ENCODE measurements at regions not wholly inside any gene's neighbourhood (a gene's known extent, or its start where the extent isn't known, plus 50 kb on each side); places are given as distances from the start of the nearest gene placed in this dataset.

DNA sequence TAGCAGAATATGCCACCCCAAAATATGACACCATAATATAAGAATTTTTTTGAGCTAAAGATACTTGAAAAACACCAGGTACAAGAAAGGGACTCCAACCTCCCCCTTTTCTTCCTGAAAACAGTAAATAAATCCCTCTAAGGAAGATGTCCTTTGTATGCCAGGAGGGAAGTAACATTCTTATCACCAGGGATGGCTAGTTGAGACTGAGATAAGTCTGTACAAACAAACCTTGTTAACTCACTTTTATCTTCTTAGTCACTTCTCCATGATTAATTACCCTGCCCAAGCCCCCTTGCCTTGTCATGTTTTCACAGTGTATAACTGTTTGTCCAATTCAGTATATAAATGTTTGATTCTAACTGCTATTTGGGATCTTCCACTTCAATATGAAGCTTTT lies 888.0 kb downstream of the PCDH18 start:
- TF ChIP-seq, protein P1, sequence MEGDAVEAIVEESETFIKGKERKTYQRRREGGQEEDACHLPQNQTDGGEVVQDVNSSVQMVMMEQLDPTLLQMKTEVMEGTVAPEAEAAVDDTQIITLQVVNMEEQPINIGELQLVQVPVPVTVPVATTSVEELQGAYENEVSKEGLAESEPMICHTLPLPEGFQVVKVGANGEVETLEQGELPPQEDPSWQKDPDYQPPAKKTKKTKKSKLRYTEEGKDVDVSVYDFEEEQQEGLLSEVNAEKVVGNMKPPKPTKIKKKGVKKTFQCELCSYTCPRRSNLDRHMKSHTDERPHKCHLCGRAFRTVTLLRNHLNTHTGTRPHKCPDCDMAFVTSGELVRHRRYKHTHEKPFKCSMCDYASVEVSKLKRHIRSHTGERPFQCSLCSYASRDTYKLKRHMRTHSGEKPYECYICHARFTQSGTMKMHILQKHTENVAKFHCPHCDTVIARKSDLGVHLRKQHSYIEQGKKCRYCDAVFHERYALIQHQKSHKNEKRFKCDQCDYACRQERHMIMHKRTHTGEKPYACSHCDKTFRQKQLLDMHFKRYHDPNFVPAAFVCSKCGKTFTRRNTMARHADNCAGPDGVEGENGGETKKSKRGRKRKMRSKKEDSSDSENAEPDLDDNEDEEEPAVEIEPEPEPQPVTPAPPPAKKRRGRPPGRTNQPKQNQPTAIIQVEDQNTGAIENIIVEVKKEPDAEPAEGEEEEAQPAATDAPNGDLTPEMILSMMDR (conservative IDR thresholded peaks at IDR 0.05; ENCODE audit: low read depth, low read length): no peak
- TF ChIP-seq EZH2 (IDR thresholded peaks at IDR 0.05; ENCODE audit: low read length, unreplicated experiment): no peak
